Parathyroid adenoma (tissue), 2 donors: ENCODE measurements at regions not wholly inside any gene's neighbourhood (a gene's known extent, or its start where the extent isn't known, plus 50 kb on each side); places are given as distances from the start of the nearest gene placed in this dataset.
A peak's percentile ranks its signal among the peaks of the same experiment; 100 is the strongest.

ENCODE experiments used
- H2AFZ ChIP-seq: fragments of 300-600 bp; sonication (generic); one replicate; pipeline ENCODE4 v1.7.0; 2017; ENCODE audit warnings: antibody characterized with exemption, mild to moderate bottlenecking
- H3K27ac ChIP-seq: fragments of 300-600 bp; sonication (generic); one replicate; pipeline ENCODE4 v1.7.0; 2017
- H3K27me3 ChIP-seq: fragments of 300-600 bp; sonication (generic); one replicate; pipeline ENCODE4 v1.7.0; 2017; ENCODE audit warnings: low read length; ENCODE audit not compliant: control insufficient read depth, insufficient read depth
- H3K36me3 ChIP-seq: fragments of 300-600 bp; sonication (generic); one replicate; pipeline ENCODE4 v1.7.0; 2017; ENCODE audit warnings: low read length; ENCODE audit not compliant: control insufficient read depth, insufficient read depth
- H3K4me1 ChIP-seq: fragments of 300-600 bp; sonication (generic); one replicate; pipeline ENCODE4 v1.7.0; 2017; ENCODE audit warnings: control low read depth
- H3K4me2 ChIP-seq: fragments of 300-600 bp; sonication (generic); one replicate; pipeline ENCODE4 v1.7.0; 2017; ENCODE audit warnings: low read length
- H3K4me3 ChIP-seq: fragments of 300-600 bp; sonication (generic); one replicate; pipeline ENCODE4 v1.7.0; 2017; ENCODE audit warnings: low read depth, low read length
- H3K79me2 ChIP-seq: fragments of 300-600 bp; sonication (generic); one replicate; pipeline ENCODE4 v1.7.0; 2017; ENCODE audit warnings: control low read depth
- H3K9ac ChIP-seq: fragments of 300-600 bp; sonication (generic); one replicate; pipeline ENCODE4 v1.7.0; 2017; ENCODE audit warnings: mild to moderate bottlenecking
- H3K9me3 ChIP-seq: fragments of 300-600 bp; sonication (generic); one replicate; pipeline ENCODE4 v1.7.0; 2017; ENCODE audit warnings: low read length; ENCODE audit not compliant: control insufficient read depth
- TF ChIP-seq, protein P1 (sequence below): fragments of 300-600 bp; sonication (generic); IDR thresholded peaks from one replicate; pipeline ENCODE4 v1.7.0; 2017; ENCODE audit warnings: antibody characterized with exemption, mild to moderate bottlenecking
- donor health status: primary hyperparathyroidism.

DNA sequence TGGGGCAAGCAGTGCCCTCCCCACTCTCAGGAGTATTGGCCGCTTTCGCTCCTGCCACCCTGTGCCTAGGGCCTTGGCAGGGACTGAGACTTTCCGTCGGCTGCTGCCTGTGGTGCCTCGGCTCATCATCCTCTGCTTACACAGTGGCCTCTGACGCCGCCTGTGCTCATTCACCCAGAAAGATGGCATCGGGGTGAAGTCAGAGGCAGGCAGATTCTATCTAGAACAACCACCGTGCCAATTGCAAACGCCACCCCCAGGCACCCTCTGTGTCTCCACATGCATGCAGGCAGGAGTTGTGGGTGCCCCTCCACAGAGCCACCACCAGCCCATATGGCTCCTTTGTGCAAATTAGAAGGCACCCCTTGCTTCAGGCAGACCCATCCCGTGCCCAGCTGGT lies 154.2 kb upstream of the GSE1 start:
- Histone ChIP-seq H3K27ac (peak overlapping the region; percentile 99), H3K4me1 (peaks cover 67% of the 10 kb centered on the region), H3K9me3 (no peaks in the 10 kb centered on the region), H2AFZ (no peak overlapping the region), H3K4me3 (no peak overlapping the region), H3K4me2 (peak overlapping the region; percentile 32), H3K36me3 (no peaks in the 10 kb centered on the region), H3K27me3 (no peaks in the 10 kb centered on the region), H3K79me2 (peaks cover 4% of the 10 kb centered on the region), H3K9ac (no peak overlapping the region)
- TF ChIP-seq, protein P1, sequence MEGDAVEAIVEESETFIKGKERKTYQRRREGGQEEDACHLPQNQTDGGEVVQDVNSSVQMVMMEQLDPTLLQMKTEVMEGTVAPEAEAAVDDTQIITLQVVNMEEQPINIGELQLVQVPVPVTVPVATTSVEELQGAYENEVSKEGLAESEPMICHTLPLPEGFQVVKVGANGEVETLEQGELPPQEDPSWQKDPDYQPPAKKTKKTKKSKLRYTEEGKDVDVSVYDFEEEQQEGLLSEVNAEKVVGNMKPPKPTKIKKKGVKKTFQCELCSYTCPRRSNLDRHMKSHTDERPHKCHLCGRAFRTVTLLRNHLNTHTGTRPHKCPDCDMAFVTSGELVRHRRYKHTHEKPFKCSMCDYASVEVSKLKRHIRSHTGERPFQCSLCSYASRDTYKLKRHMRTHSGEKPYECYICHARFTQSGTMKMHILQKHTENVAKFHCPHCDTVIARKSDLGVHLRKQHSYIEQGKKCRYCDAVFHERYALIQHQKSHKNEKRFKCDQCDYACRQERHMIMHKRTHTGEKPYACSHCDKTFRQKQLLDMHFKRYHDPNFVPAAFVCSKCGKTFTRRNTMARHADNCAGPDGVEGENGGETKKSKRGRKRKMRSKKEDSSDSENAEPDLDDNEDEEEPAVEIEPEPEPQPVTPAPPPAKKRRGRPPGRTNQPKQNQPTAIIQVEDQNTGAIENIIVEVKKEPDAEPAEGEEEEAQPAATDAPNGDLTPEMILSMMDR: peak; percentile 26

DNA sequence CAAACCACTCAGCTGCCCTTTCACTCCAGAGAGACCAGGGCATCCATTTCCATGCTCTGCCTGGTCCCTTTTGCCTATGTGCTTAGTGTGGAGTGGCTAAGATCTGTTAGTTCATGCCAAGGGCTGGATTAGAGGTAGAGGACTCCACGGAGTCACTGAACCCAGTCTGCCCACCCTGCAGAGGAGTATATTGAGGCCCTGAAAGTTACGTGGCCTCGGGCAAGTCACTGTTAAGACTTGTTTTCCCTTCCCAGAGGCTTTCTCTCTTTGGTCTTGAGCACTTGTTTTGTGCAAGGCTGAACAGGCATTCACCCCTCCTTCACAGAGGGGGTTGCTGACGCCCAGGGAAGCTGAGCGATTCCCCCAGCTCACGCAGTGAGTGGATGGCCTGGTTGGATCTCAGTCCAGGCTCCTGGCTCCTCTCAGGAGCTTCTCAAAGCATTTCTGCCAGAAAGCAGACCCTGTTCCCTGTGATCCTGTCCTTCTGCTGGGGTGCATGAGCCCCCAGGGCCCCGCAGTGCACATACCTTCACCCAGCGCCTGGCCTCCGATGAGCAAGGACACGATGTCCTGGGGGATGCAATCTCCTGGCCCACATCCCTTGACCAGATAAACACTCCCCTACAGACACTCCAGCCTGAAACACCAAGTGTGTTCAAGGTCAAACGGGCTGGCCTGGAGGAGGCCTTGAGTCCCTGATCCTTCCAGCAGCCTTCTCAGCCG lies 153.4 kb upstream of the GSE1 start:
- peak overlapping the region; percentile 33 for H3K9ac ChIP-seq
- no peak overlapping the region for H3K4me3 ChIP-seq
- no peaks in the 10 kb centered on the region for H3K36me3 ChIP-seq
- peaks cover 70% of the 10 kb centered on the region for H3K4me1 ChIP-seq
- H3K27me3 ChIP-seq: no peaks in the 10 kb centered on the region
- peaks cover 4% of the 10 kb centered on the region for H3K79me2 ChIP-seq
- TF ChIP-seq, protein P1: no peak
- peak overlapping the region; percentile 32 for H3K4me2 ChIP-seq
- no peak overlapping the region for H2AFZ ChIP-seq
- no peaks in the 10 kb centered on the region for H3K9me3 ChIP-seq
- H3K27ac ChIP-seq: peak overlapping the region; percentile 99

DNA sequence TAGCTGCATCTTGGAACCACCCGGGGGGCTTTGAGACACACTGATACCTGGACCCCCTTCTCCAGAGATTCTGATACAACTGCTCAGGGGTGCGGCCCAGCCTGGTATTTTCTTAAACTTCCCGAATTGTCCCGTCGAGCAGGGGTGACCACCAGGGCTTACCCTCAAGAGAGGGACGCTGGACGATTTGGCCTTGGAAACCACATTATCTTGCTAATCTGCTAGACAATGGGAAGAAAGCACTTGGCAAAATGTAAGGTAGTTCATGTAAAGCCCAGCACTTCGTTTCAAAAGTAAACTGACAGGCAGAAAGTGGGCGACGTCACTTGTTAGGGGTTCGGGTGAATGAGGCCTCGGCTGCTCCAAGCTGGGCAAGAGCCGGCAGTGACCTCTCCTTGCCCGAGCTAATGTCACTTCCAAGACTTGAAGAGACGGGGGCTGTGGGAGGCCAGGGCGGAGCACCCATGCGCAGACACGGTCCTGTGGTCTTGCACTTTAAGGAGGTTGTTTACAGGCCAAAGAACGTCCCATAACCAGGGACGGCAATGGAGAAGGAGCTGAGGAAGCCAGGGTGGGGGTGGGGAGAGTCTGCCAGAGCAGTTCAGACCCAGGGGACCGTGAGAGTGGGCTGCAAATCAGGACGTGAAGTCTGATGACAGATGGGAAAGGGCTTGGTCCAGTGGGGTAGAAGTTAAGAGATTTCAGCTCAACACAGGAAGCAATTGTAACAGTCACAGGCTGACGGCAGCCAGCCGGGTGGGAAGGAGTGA lies 152.7 kb upstream of the GSE1 start:
- TF ChIP-seq, protein P1: no peak
- H3K9me3 ChIP-seq: no peaks in the 10 kb centered on the region
- H3K36me3 ChIP-seq: no peaks in the 10 kb centered on the region
- H3K4me3 ChIP-seq: no peak overlapping the region
- peak overlapping the region; percentile 69 for H3K4me2 ChIP-seq
- H3K27ac ChIP-seq: peak overlapping the region; percentile 99
- peak overlapping the region; percentile 26 for H2AFZ ChIP-seq
- peaks cover 73% of the 10 kb centered on the region for H3K4me1 ChIP-seq
- H3K27me3 ChIP-seq: no peaks in the 10 kb centered on the region
- H3K9ac ChIP-seq: peak overlapping the region; percentile 33
- H3K79me2 ChIP-seq: peaks cover 4% of the 10 kb centered on the region

DNA sequence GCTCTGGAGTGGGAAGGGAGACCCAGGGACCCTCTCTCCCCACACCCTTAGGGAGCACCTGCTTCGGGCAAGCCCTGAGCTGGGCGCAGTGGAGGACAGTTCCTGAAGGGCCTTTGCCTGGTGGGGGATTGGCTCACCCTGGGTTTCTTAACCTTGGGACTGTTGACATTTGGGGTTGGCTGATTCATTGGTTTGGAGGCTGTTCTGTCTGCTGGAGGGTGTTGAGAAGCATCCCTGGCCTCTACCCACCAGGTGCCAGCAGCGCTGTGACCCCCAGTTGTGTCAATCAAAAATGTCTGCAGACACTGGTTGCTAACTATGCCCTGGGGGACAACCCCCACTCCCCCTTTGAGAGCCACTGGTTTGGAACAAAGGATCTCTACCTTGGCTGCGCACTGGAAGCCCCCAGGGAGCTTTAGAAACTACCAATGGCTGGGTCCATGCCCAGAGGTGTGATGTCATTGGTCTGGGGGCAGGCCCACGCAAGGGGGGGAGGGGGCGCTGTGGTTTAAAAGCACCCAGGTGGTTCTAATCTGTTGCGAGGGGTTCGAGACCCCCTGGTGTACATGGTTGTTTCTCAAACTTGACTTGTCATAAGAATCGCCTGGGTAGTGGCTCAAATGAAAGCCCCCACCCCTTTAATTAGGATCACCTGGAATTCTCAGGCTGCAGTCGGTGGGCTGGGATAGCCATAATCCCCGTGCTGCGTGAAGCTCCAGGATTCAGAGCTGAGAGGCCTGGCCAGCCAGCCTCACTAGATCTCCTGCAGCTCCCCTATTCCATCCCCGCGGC lies 151.9 kb upstream of the GSE1 start:
- peaks cover 75% of the 10 kb centered on the region for H3K4me1 ChIP-seq
- H3K9me3 ChIP-seq: no peaks in the 10 kb centered on the region
- no peaks in the 10 kb centered on the region for H3K36me3 ChIP-seq
- peak overlapping the region; percentile 99 for H3K27ac ChIP-seq
- H3K27me3 ChIP-seq: no peaks in the 10 kb centered on the region
- H3K4me3 ChIP-seq: peak overlapping the region; percentile 19
- TF ChIP-seq, protein P1: no peak
- peak overlapping the region; percentile 69 for H3K4me2 ChIP-seq
- H3K79me2 ChIP-seq: peaks cover 4% of the 10 kb centered on the region
- H2AFZ ChIP-seq: peak overlapping the region; percentile 68
- H3K9ac ChIP-seq: peak overlapping the region; percentile 71
